H1 (cell line): ENCODE measurements at regions not wholly inside any gene's neighbourhood (a gene's known extent, or its start where the extent isn't known, plus 50 kb on each side); places are given as distances from the start of the nearest gene placed in this dataset.

Experiments used
- HDAC6 ChIP-seq: IDR thresholded peaks from one replicate; pipeline ENCODE4 v1.7.1; 2012; ENCODE audit warnings: low read depth, mild to moderate bottlenecking, inconsistent platforms, low read length, moderate library complexity
- KDM5A ChIP-seq: fragments of 200-600 bp; IDR thresholded peaks from 2 replicates; pipeline ENCODE4 v1.7.1; 2012; ENCODE audit warnings: mild to moderate bottlenecking, low read length, inconsistent platforms, mixed read lengths
- RXRA ChIP-seq: IDR thresholded peaks from 2 replicates; pipeline ENCODE4 v1.6.1; 2011; ENCODE audit warnings: low read depth, mild to moderate bottlenecking, low read length, moderate library complexity; ENCODE audit not compliant: insufficient read depth
- TCF12 ChIP-seq: IDR thresholded peaks from 2 replicates; pipeline ENCODE4 v1.6.1; 2011; ENCODE audit warnings: low read depth, mild to moderate bottlenecking, low read length
- TF ChIP-seq, protein P1 (sequence below): IDR thresholded peaks from 2 replicates; pipeline ENCODE4 v1.6.1; 2011; ENCODE audit warnings: low read depth, mild to moderate bottlenecking, low read length; ENCODE audit not compliant: insufficient read depth

DNA sequence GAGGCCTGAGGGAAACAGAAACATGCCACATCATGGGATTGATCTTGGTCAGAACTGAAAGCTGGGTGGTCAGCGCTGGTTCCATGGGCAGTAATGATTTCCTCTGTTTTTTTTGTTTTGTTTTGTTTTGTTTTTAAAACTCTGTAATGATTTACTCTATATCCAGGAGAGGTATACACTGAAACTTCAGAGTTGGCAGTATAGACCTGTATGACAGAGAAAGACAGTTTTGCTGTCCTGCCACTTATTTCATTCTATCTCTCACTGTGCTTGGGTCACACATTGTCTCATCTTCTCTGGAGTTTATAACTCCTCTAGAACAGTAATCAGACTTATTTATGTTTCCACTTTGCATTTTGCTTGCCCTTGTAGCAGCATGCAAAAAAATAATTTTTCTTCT is 105.1 kb upstream of the SLITRK1 start (continued):
- TF ChIP-seq, protein P1, sequence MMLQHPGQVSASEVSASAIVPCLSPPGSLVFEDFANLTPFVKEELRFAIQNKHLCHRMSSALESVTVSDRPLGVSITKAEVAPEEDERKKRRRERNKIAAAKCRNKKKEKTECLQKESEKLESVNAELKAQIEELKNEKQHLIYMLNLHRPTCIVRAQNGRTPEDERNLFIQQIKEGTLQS: no peak
- no peak for TF ChIP-seq KDM5A
- no peak for TF ChIP-seq TCF12
- no peak for TF ChIP-seq HDAC6
- no peak for TF ChIP-seq RXRA
- TF ChIP-seq, all 59 proteins: peak for 0
